ENCODE measurements at regions not wholly inside any gene's neighbourhood (a gene's known extent, or its start where the extent isn't known, plus 50 kb on each side); places are given as distances from the start of the nearest gene placed in this dataset.

DNA sequence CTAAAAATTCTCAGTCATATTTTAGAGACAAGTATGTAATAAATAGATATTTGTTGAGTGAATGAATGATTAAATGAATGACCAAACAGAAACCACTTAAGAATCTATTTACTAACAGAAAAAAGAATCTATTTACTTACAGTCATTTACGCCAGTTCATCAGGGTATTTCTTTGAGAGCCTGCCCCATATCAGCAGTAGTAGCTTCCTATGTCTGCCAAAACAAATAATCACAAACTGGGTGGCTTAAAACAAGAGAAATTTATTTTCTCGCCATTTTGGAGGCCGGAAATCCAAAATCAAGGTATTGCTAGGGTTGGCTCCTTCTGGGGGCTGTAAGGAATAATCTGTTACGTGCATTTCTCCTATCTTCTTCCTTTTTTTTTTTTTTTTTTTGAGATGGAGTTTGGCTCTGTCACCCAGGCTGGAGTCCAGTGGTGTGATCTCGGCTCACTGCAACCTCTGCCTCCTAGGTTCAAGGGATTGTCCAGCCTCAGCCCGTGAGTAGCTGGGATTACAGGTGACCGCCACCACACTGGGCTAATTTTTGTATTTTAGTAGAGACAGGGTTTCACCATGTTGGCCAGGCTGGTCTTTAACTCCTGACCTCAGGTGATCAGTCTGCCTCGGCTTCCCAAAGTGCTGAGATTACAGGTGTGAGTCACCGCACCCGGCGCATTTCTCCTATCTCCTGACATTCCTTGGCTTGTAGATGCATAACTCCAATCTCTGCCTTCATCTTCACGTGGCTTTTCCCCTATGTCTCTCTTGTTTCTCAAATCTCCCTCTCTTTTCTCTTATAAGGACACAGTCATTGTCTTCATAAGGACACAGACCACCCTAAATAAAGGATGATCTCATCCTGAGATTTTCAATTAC, 65.2 kb upstream of the SPPL2A start:
- Histone ChIP-seq H3K4me1 (ENCODE audit: control insufficient read depth in 1 of 2, insufficient read depth in 2 of 2, low read depth in 1 of 2, low read length in 1 of 2) (no peaks in the 10 kb centered on the region), H3K9me2 (no peaks in the 10 kb centered on the region), H3K27ac (ENCODE audit: low read depth in 2 of 2, low read length in 1 of 2) (no peak overlapping the region), H3K9ac (no peak overlapping the region), H3K4me2 (no peak overlapping the region), H3K27me3 (ENCODE audit: insufficient read depth) (no peaks in the 10 kb centered on the region), H4K20me1 (ENCODE audit: insufficient read depth) (no peaks in the 10 kb centered on the region), H3K9me3 (no peaks in the 10 kb centered on the region), H3F3A (replicated peaks; ENCODE audit: insufficient read depth) (no peaks in the 10 kb centered on the region), H3K4me3 (ENCODE audit: low read depth in 2 of 2, low read length in 1 of 2) (no peak overlapping the region), H3K36me3 (replicated peaks in 1 of 2; ENCODE audit: control insufficient read depth in 1 of 2, insufficient read depth in 2 of 2, low read length in 1 of 2) (no peaks in the 10 kb centered on the region), H3K79me2 (ENCODE audit: insufficient read depth) (no peaks in the 10 kb centered on the region), H2AFZ (ENCODE audit: low read depth) (no peak overlapping the region)
- no peak for TF ChIP-seq TCF12 (IDR thresholded peaks at IDR 0.05)
- no peak for TF ChIP-seq SMC3 (IDR thresholded peaks at IDR 0.05; ENCODE audit: low read depth, low read length)
- TF ChIP-seq, protein P1, sequence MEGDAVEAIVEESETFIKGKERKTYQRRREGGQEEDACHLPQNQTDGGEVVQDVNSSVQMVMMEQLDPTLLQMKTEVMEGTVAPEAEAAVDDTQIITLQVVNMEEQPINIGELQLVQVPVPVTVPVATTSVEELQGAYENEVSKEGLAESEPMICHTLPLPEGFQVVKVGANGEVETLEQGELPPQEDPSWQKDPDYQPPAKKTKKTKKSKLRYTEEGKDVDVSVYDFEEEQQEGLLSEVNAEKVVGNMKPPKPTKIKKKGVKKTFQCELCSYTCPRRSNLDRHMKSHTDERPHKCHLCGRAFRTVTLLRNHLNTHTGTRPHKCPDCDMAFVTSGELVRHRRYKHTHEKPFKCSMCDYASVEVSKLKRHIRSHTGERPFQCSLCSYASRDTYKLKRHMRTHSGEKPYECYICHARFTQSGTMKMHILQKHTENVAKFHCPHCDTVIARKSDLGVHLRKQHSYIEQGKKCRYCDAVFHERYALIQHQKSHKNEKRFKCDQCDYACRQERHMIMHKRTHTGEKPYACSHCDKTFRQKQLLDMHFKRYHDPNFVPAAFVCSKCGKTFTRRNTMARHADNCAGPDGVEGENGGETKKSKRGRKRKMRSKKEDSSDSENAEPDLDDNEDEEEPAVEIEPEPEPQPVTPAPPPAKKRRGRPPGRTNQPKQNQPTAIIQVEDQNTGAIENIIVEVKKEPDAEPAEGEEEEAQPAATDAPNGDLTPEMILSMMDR (IDR thresholded peaks at IDR 0.05) = no peak
- no peak for TF ChIP-seq GATA2 (CRISPR knock-in tag; IDR thresholded peaks at IDR 0.05)
- no peak for TF ChIP-seq TEAD4 (IDR thresholded peaks at IDR 0.05; ENCODE audit: borderline replicate concordance, insufficient read depth)
- no peak for TF ChIP-seq EP300 (IDR thresholded peaks at IDR 0.05; ENCODE audit: borderline replicate concordance in 1 of 2, low read depth in 1 of 2, low read length in 1 of 2)
- no peak for TF ChIP-seq PBX3 (IDR thresholded peaks at IDR 0.05)
- TF ChIP-seq RXRA (IDR thresholded peaks at IDR 0.05; ENCODE audit: borderline replicate concordance, low read depth) = no peak
- no peak for TF ChIP-seq REST (IDR thresholded peaks at IDR 0.05; ENCODE audit: low read depth, low read length)
- no peak for TF ChIP-seq MAX (IDR thresholded peaks at IDR 0.05; ENCODE audit: low read depth)
- TF ChIP-seq, protein P2, sequence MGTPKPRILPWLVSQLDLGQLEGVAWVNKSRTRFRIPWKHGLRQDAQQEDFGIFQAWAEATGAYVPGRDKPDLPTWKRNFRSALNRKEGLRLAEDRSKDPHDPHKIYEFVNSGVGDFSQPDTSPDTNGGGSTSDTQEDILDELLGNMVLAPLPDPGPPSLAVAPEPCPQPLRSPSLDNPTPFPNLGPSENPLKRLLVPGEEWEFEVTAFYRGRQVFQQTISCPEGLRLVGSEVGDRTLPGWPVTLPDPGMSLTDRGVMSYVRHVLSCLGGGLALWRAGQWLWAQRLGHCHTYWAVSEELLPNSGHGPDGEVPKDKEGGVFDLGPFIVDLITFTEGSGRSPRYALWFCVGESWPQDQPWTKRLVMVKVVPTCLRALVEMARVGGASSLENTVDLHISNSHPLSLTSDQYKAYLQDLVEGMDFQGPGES (IDR thresholded peaks at IDR 0.05; ENCODE audit: low read depth, low read length) = no peak
- no peak for TF ChIP-seq NFIC (IDR thresholded peaks at IDR 0.05; ENCODE audit: borderline replicate concordance)
- TF ChIP-seq FOXM1 (IDR thresholded peaks at IDR 0.05; ENCODE audit: low read depth) = no peak
- TF ChIP-seq GABPA (IDR thresholded peaks at IDR 0.05; ENCODE audit: low read depth) = no peak
- no peak for TF ChIP-seq JUND (IDR thresholded peaks at IDR 0.05)
- POLR2A ChIA-PET = no interaction called here
- WGBS (ENCODE audit: low lambda C conversion rate) = 85% methylated on average over 12 of the region's 12 CpGs
- CTCF ChIA-PET = interaction anchor here (1.2 kb wide), 1 partner anchor 46 kb away, joined by 5 read pairs; no protein-coding TSS in a partner anchor
- DNase-seq = no peak
